Muscle layer of duodenum (tissue), 2 donors: ENCODE measurements at regions not wholly inside any gene's neighbourhood (a gene's known extent, or its start where the extent isn't known, plus 50 kb on each side); places are given as distances from the start of the nearest gene placed in this dataset.

Experiments used
- H3K27ac ChIP-seq: one replicate; pipeline ENCODE4 v1.7.0; 2013; ENCODE audit warnings: mild to moderate bottlenecking, low read length
- H3K27me3 ChIP-seq: one replicate; pipeline ENCODE4 v1.7.0; 2013; ENCODE audit warnings: low read depth, mild to moderate bottlenecking, control low read depth, low read length
- H3K36me3 ChIP-seq, 2 donors: one replicate each; pipeline ENCODE4 v1.7.0; 2013; ENCODE audit warnings: low read length in 2 of 2, control low read depth in 1 of 2, mild to moderate bottlenecking in 1 of 2; ENCODE audit not compliant: insufficient read depth in 2 of 2, control insufficient read depth in 1 of 2
- H3K4me1 ChIP-seq, 2 donors: one replicate each; pipeline ENCODE4 v1.7.0; 2013; ENCODE audit warnings: low read length in 2 of 2, mild to moderate bottlenecking in 2 of 2, control low read depth in 1 of 2, moderate library complexity in 1 of 2; ENCODE audit not compliant: insufficient read depth in 2 of 2, control insufficient read depth in 1 of 2
- H3K4me3 ChIP-seq, 2 donors: one replicate each; pipeline ENCODE4 v1.7.0; 2013; ENCODE audit warnings: low read length in 2 of 2, low read depth in 1 of 2, mild to moderate bottlenecking in 1 of 2
- H3K9me3 ChIP-seq, 2 donors: one replicate each; pipeline ENCODE4 v1.7.0; 2013; ENCODE audit warnings: low read length in 2 of 2, control low read depth in 1 of 2, mild to moderate bottlenecking in 1 of 2; ENCODE audit not compliant: control insufficient read depth in 1 of 2
- donor health status: healthy.

GRCh38 chr5:67516948-67517565, 320.5 kb upstream of the CD180 start:
- no peaks in the 10 kb centered on the region for H3K9me3 ChIP-seq
- H3K27ac ChIP-seq, result no peak overlapping the region
- no peaks in the 10 kb centered on the region for H3K27me3 ChIP-seq
- H3K4me3 ChIP-seq, result no peak overlapping the region
- H3K4me1 ChIP-seq, result no peaks in the 10 kb centered on the region
- no peaks in the 10 kb centered on the region for H3K36me3 ChIP-seq

- H3K4me1 ChIP-seq, result no peaks in the 10 kb centered on the region
- no peaks in the 10 kb centered on the region for H3K36me3 ChIP-seq
- H3K9me3 ChIP-seq, result no peaks in the 10 kb centered on the region
- no peak overlapping the region for H3K27ac ChIP-seq
- H3K27me3 ChIP-seq, result no peaks in the 10 kb centered on the region
- no peak overlapping the region for H3K4me3 ChIP-seq
These were observed 319.2 kb upstream of the CD180 start for GRCh38 chr5:67515762-67516161.

- Histone ChIP-seq H3K4me1 (no peaks in the 10 kb centered on the region), H3K36me3 (no peaks in the 10 kb centered on the region), H3K4me3 (no peak overlapping the region), H3K27me3 (no peaks in the 10 kb centered on the region), H3K27ac (no peak overlapping the region), H3K9me3 (no peaks in the 10 kb centered on the region)
These were observed 318.6 kb upstream of the CD180 start for GRCh38 chr5:67515020-67515689.

- H3K27ac ChIP-seq, result no peak overlapping the region
- no peak overlapping the region for H3K4me3 ChIP-seq
- H3K36me3 ChIP-seq, result no peaks in the 10 kb centered on the region
- H3K27me3 ChIP-seq, result no peaks in the 10 kb centered on the region
- H3K9me3 ChIP-seq, result no peaks in the 10 kb centered on the region
- H3K4me1 ChIP-seq, result no peaks in the 10 kb centered on the region
These were observed 316.2 kb upstream of the CD180 start for GRCh38 chr5:67512758-67513157.

- no peaks in the 10 kb centered on the region for H3K36me3 ChIP-seq
- H3K4me1 ChIP-seq, result no peaks in the 10 kb centered on the region
- no peaks in the 10 kb centered on the region for H3K9me3 ChIP-seq
- H3K4me3 ChIP-seq, result no peak overlapping the region
- no peaks in the 10 kb centered on the region for H3K27me3 ChIP-seq
- no peak overlapping the region for H3K27ac ChIP-seq
These were observed 315.3 kb upstream of the CD180 start for GRCh38 chr5:67511911-67512310.

- no peaks in the 10 kb centered on the region for H3K27me3 ChIP-seq
- no peak overlapping the region for H3K4me3 ChIP-seq
- no peaks in the 10 kb centered on the region for H3K36me3 ChIP-seq
- no peak overlapping the region for H3K27ac ChIP-seq
- no peaks in the 10 kb centered on the region for H3K4me1 ChIP-seq
- H3K9me3 ChIP-seq, result no peaks in the 10 kb centered on the region
These were observed 313.6 kb upstream of the CD180 start for GRCh38 chr5:67510204-67510603.

GRCh38 chr5:67509402-67510186, 313.0 kb upstream of the CD180 start:
- Histone ChIP-seq H3K36me3 (no peaks in the 10 kb centered on the region), H3K9me3 (no peaks in the 10 kb centered on the region), H3K27me3 (no peaks in the 10 kb centered on the region), H3K4me1 (no peaks in the 10 kb centered on the region), H3K27ac (no peak overlapping the region), H3K4me3 (no peak overlapping the region)

GRCh38 chr5:67506241-67506640, 309.6 kb upstream of the CD180 start:
- Histone ChIP-seq H3K9me3 (no peaks in the 10 kb centered on the region), H3K27ac (no peak overlapping the region), H3K4me1 (no peaks in the 10 kb centered on the region), H3K36me3 (no peaks in the 10 kb centered on the region), H3K4me3 (no peak overlapping the region), H3K27me3 (no peaks in the 10 kb centered on the region)

GRCh38 chr5:67502951-67503350, 306.4 kb upstream of the CD180 start:
- no peaks in the 10 kb centered on the region for H3K4me1 ChIP-seq
- no peak overlapping the region for H3K27ac ChIP-seq
- H3K27me3 ChIP-seq, result no peaks in the 10 kb centered on the region
- H3K36me3 ChIP-seq, result no peaks in the 10 kb centered on the region
- no peak overlapping the region for H3K4me3 ChIP-seq
- H3K9me3 ChIP-seq, result no peaks in the 10 kb centered on the region

- H3K27ac ChIP-seq, result no peak overlapping the region
- H3K27me3 ChIP-seq, result no peaks in the 10 kb centered on the region
- peaks cover 0 to 21% of the 10 kb centered on the region in 2 donors for H3K4me1 ChIP-seq
- no peaks in the 10 kb centered on the region for H3K9me3 ChIP-seq
- H3K36me3 ChIP-seq, result no peaks in the 10 kb centered on the region
- H3K4me3 ChIP-seq, result no peak overlapping the region
These were observed 299.5 kb upstream of the CD180 start for GRCh38 chr5:67496051-67496450.

GRCh38 chr5:67495072-67495471, 298.5 kb upstream of the CD180 start:
- Histone ChIP-seq H3K4me1 (peaks cover 0 to 21% of the 10 kb centered on the region in 2 donors), H3K4me3 (no peak overlapping the region), H3K27me3 (no peaks in the 10 kb centered on the region), H3K36me3 (no peaks in the 10 kb centered on the region), H3K9me3 (no peaks in the 10 kb centered on the region), H3K27ac (no peak overlapping the region)
